ENCODE measurements at regions not wholly inside any gene's neighbourhood (a gene's known extent, or its start where the extent isn't known, plus 50 kb on each side); places are given as distances from the start of the nearest gene placed in this dataset.

- ChIA-PET POLR2A (no interaction called here), CTCF (no interaction called here)
- H3K27me3 ChIP-seq (ENCODE audit: control insufficient read depth in 2 of 2, insufficient read depth in 2 of 2, low read length in 2 of 2), result no peaks in the 10 kb centered on the region
- H3K27me3 Mint-ChIP-seq, result peaks cover 6 to 36% (median 31%) of the 10 kb centered on the region in 5 donors
- ATAC-seq (no peak), DNase-seq (no peak)
- H3K36me3 Mint-ChIP-seq, result peaks cover 0 to 4% (median 0%) of the 10 kb centered on the region in 5 donors
- no peaks in the 10 kb centered on the region for H3K4me1 Mint-ChIP-seq
- no peak overlapping the region for H3K4me3 ChIP-seq (ENCODE audit: low read length)
- no peaks in the 10 kb centered on the region for H3K9me3 ChIP-seq (ENCODE audit: control insufficient read depth in 2 of 3, low read length in 3 of 3)
- H3K36me3 ChIP-seq (ENCODE audit: control insufficient read depth in 2 of 3, insufficient read depth in 3 of 3, low read length in 3 of 3), result no peaks in the 10 kb centered on the region
- H3K9me3 Mint-ChIP-seq, result peaks cover 0 to 19% (median 6%) of the 10 kb centered on the region in 11 donors
- intact Hi-C loops (cut with micrococcal nuclease), result loop anchor here in 1 of 2 donors (5.0 kb wide), 1 partner anchor 1138 kb away; no protein-coding TSS in a partner anchor
- no peaks in the 10 kb centered on the region for H3K4me1 ChIP-seq (ENCODE audit: control insufficient read depth in 2 of 2, insufficient read depth in 2 of 2, low read length in 2 of 2)
- H3K27ac ChIP-seq (ENCODE audit: low read depth, low read length), result no peak overlapping the region
- H3K27ac Mint-ChIP-seq, result no peak overlapping the region
- H3K4me3 Mint-ChIP-seq, result no peak overlapping the region
Observed at GRCh38 chr2:235115521-235115920, 163.7 kb downstream of the SH3BP4 start.

GRCh38 chr2:235116885-235117492 lies 165.2 kb downstream of the SH3BP4 start:
- no peak for ATAC-seq
- peaks cover 0 to 19% (median 6%) of the 10 kb centered on the region in 11 donors for H3K9me3 Mint-ChIP-seq
- peak in 4 of 9 donors; percentile 7 to 10 (median 8) for DNase-seq
- H3K27me3 ChIP-seq (ENCODE audit: control insufficient read depth in 2 of 2, insufficient read depth in 2 of 2, low read length in 2 of 2), result no peaks in the 10 kb centered on the region
- CTCF ChIA-PET, result no interaction called here
- H3K27ac ChIP-seq (ENCODE audit: low read depth, low read length), result no peak overlapping the region
- H3K4me3 Mint-ChIP-seq, result no peak overlapping the region
- H3K4me1 Mint-ChIP-seq, result no peaks in the 10 kb centered on the region
- H3K4me1 ChIP-seq (ENCODE audit: control insufficient read depth in 2 of 2, insufficient read depth in 2 of 2, low read length in 2 of 2), result no peaks in the 10 kb centered on the region
- H3K4me3 ChIP-seq (ENCODE audit: low read length), result no peak overlapping the region
- no peak overlapping the region for H3K27ac Mint-ChIP-seq
- H3K36me3 Mint-ChIP-seq, result peaks cover 0 to 4% (median 0%) of the 10 kb centered on the region in 5 donors
- H3K9me3 ChIP-seq (ENCODE audit: control insufficient read depth in 2 of 3, low read length in 3 of 3), result no peaks in the 10 kb centered on the region
- no peaks in the 10 kb centered on the region for H3K36me3 ChIP-seq (ENCODE audit: control insufficient read depth in 2 of 3, insufficient read depth in 3 of 3, low read length in 3 of 3)
- POLR2A ChIA-PET, result no interaction called here
- peaks cover 10 to 37% (median 32%) of the 10 kb centered on the region in 5 donors for H3K27me3 Mint-ChIP-seq
- intact Hi-C loops (cut with micrococcal nuclease), result loop anchor here (1.0 to 5.0 kb wide), 2 partner anchors 567 to 1140 kb away; no protein-coding TSS in a partner anchor

GRCh38 chr2:235126768-235127167 lies 175.0 kb downstream of the SH3BP4 start:
- H3K4me1 Mint-ChIP-seq, result no peaks in the 10 kb centered on the region
- H3K27ac Mint-ChIP-seq, result no peak overlapping the region
- ATAC-seq, result no peak
- H3K27ac ChIP-seq (ENCODE audit: low read depth, low read length), result no peak overlapping the region
- H3K36me3 ChIP-seq (ENCODE audit: control insufficient read depth in 2 of 3, insufficient read depth in 3 of 3, low read length in 3 of 3), result no peaks in the 10 kb centered on the region
- no peaks in the 10 kb centered on the region for H3K4me1 ChIP-seq (ENCODE audit: control insufficient read depth in 2 of 2, insufficient read depth in 2 of 2, low read length in 2 of 2)
- no peak overlapping the region for H3K4me3 Mint-ChIP-seq
- DNase-seq, result no peak
- no peaks in the 10 kb centered on the region for H3K9me3 Mint-ChIP-seq
- no peaks in the 10 kb centered on the region for H3K36me3 Mint-ChIP-seq
- no peaks in the 10 kb centered on the region for H3K27me3 ChIP-seq (ENCODE audit: control insufficient read depth in 2 of 2, insufficient read depth in 2 of 2, low read length in 2 of 2)
- no peak overlapping the region for H3K4me3 ChIP-seq (ENCODE audit: low read length)
- POLR2A ChIA-PET, result no interaction called here
- no peaks in the 10 kb centered on the region for H3K9me3 ChIP-seq (ENCODE audit: control insufficient read depth in 2 of 3, low read length in 3 of 3)
- intact Hi-C loops (cut with micrococcal nuclease), result no loop called here
- CTCF ChIA-PET, result no interaction called here
- peaks cover 22 to 46% (median 29%) of the 10 kb centered on the region in 5 donors for H3K27me3 Mint-ChIP-seq

GRCh38 chr2:235127931-235128330 lies 176.1 kb downstream of the SH3BP4 start:
- intact Hi-C loops (cut with micrococcal nuclease), result no loop called here
- no peaks in the 10 kb centered on the region for H3K36me3 Mint-ChIP-seq
- Histone ChIP-seq H3K4me1 (ENCODE audit: control insufficient read depth in 2 of 2, insufficient read depth in 2 of 2, low read length in 2 of 2) (no peaks in the 10 kb centered on the region), H3K4me3 (ENCODE audit: low read length) (no peak overlapping the region), H3K36me3 (ENCODE audit: control insufficient read depth in 2 of 3, insufficient read depth in 3 of 3, low read length in 3 of 3) (no peaks in the 10 kb centered on the region), H3K9me3 (ENCODE audit: control insufficient read depth in 2 of 3, low read length in 3 of 3) (no peaks in the 10 kb centered on the region), H3K27ac (ENCODE audit: low read depth, low read length) (no peak overlapping the region), H3K27me3 (ENCODE audit: control insufficient read depth in 2 of 2, insufficient read depth in 2 of 2, low read length in 2 of 2) (no peaks in the 10 kb centered on the region)
- H3K4me1 Mint-ChIP-seq, result no peaks in the 10 kb centered on the region
- H3K4me3 Mint-ChIP-seq, result no peak overlapping the region
- peaks cover 22 to 45% (median 36%) of the 10 kb centered on the region in 5 donors for H3K27me3 Mint-ChIP-seq
- DNase-seq (no peak), ATAC-seq (no peak)
- ChIA-PET CTCF (no interaction called here), POLR2A (no interaction called here)
- no peak overlapping the region for H3K27ac Mint-ChIP-seq
- H3K9me3 Mint-ChIP-seq, result no peaks in the 10 kb centered on the region

- Histone ChIP-seq H3K4me1 (ENCODE audit: control insufficient read depth in 2 of 2, insufficient read depth in 2 of 2, low read length in 2 of 2) (no peaks in the 10 kb centered on the region), H3K27me3 (ENCODE audit: control insufficient read depth in 2 of 2, insufficient read depth in 2 of 2, low read length in 2 of 2) (no peaks in the 10 kb centered on the region), H3K9me3 (ENCODE audit: control insufficient read depth in 2 of 3, low read length in 3 of 3) (no peaks in the 10 kb centered on the region), H3K27ac (ENCODE audit: low read depth, low read length) (no peak overlapping the region), H3K36me3 (ENCODE audit: control insufficient read depth in 2 of 3, insufficient read depth in 3 of 3, low read length in 3 of 3) (no peaks in the 10 kb centered on the region), H3K4me3 (ENCODE audit: low read length) (no peak overlapping the region)
- ATAC-seq (no peak), DNase-seq (no peak)
- POLR2A ChIA-PET, result no interaction called here
- intact Hi-C loops (cut with micrococcal nuclease), result no loop called here
- no peak overlapping the region for H3K27ac Mint-ChIP-seq
- no peaks in the 10 kb centered on the region for H3K9me3 Mint-ChIP-seq
- CTCF ChIA-PET, result interaction anchor here (0.7 kb wide), 1 partner anchor 16 kb away, joined by 3 read pairs; no protein-coding TSS in a partner anchor
- H3K36me3 Mint-ChIP-seq, result no peaks in the 10 kb centered on the region
- peaks cover 20 to 42% (median 33%) of the 10 kb centered on the region in 5 donors for H3K27me3 Mint-ChIP-seq
- no peaks in the 10 kb centered on the region for H3K4me1 Mint-ChIP-seq
- no peak overlapping the region for H3K4me3 Mint-ChIP-seq
Observed at GRCh38 chr2:235129850-235130249, 178.0 kb downstream of the SH3BP4 start.

- no peaks in the 10 kb centered on the region for H3K9me3 Mint-ChIP-seq
Observed at GRCh38 chr2:235131334-235132305, 179.8 kb downstream of the SH3BP4 start.

More at GRCh38 chr2:235131334-235132305, 179.8 kb downstream of the SH3BP4 start:
- Mint-ChIP-seq H3K4me1 (peaks cover 0 to 3% (median 0%) of the 10 kb centered on the region in 7 donors), H3K27ac (no peak overlapping the region), H3K27me3 (peaks cover 15 to 37% (median 36%) of the 10 kb centered on the region in 5 donors), H3K36me3 (no peaks in the 10 kb centered on the region), H3K4me3 (no peak overlapping the region)
- ATAC-seq (no peak), DNase-seq (no peak)
- CTCF ChIA-PET, result no interaction called here
- intact Hi-C loops (cut with micrococcal nuclease), result no loop called here
- Histone ChIP-seq H3K36me3 (ENCODE audit: control insufficient read depth in 2 of 3, insufficient read depth in 3 of 3, low read length in 3 of 3) (no peaks in the 10 kb centered on the region), H3K9me3 (ENCODE audit: control insufficient read depth in 2 of 3, low read length in 3 of 3) (no peaks in the 10 kb centered on the region), H3K27ac (ENCODE audit: low read depth, low read length) (no peak overlapping the region), H3K4me1 (ENCODE audit: control insufficient read depth in 2 of 2, insufficient read depth in 2 of 2, low read length in 2 of 2) (no peaks in the 10 kb centered on the region), H3K27me3 (ENCODE audit: control insufficient read depth in 2 of 2, insufficient read depth in 2 of 2, low read length in 2 of 2) (no peaks in the 10 kb centered on the region), H3K4me3 (ENCODE audit: low read length) (no peak overlapping the region)
- POLR2A ChIA-PET, result no interaction called here
